ENCODE measurements at regions not wholly inside any gene's neighbourhood (a gene's known extent, or its start where the extent isn't known, plus 50 kb on each side); places are given as distances from the start of the nearest gene placed in this dataset.

DNA sequence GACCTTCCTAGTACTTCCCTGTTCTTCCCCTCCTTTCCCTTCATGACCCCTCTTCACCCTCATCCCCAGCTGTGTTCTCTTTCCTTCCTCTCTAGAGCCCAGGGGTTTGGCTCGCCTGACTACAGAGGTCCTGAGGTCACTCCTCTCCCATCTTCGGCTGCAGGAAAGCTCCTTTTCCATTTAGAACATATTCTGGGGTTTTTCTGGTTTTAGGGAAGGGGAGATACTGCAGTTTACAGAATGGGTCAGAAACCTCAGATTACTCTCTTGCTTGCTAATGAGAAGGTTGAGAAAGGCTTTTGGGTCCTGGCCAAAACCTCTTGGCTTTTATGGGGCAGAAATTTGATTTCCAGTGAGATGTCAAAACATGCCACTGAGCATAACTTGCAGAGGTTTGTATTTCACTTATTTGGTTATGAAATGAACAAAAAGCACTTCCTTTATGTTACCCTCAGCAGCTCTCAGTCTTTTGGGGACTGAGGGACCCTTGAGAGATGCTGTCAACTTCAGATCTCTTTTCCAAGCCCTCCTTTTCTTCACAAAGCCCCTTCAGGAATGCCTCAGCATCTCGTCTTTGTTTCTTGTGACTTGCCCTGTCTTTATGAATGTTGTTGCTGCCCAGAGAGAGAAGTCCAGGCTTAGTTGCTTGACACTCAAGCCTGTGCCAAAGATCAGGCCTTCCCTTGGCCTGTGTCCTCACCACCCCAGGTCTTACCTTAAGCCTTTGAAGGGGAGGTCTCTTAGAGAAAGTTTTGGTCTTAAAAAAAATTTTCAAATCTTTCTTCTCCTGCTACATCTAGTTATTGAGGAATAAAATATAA is 121.7 kb upstream of the TPM1 start:
- TF ChIP-seq, protein P1, sequence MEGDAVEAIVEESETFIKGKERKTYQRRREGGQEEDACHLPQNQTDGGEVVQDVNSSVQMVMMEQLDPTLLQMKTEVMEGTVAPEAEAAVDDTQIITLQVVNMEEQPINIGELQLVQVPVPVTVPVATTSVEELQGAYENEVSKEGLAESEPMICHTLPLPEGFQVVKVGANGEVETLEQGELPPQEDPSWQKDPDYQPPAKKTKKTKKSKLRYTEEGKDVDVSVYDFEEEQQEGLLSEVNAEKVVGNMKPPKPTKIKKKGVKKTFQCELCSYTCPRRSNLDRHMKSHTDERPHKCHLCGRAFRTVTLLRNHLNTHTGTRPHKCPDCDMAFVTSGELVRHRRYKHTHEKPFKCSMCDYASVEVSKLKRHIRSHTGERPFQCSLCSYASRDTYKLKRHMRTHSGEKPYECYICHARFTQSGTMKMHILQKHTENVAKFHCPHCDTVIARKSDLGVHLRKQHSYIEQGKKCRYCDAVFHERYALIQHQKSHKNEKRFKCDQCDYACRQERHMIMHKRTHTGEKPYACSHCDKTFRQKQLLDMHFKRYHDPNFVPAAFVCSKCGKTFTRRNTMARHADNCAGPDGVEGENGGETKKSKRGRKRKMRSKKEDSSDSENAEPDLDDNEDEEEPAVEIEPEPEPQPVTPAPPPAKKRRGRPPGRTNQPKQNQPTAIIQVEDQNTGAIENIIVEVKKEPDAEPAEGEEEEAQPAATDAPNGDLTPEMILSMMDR (IDR thresholded peaks at IDR 0.05; ENCODE audit: extremely low read depth, missing control alignments), result no peak
- DNase-seq (ENCODE audit: low spot score), result no peak

DNA sequence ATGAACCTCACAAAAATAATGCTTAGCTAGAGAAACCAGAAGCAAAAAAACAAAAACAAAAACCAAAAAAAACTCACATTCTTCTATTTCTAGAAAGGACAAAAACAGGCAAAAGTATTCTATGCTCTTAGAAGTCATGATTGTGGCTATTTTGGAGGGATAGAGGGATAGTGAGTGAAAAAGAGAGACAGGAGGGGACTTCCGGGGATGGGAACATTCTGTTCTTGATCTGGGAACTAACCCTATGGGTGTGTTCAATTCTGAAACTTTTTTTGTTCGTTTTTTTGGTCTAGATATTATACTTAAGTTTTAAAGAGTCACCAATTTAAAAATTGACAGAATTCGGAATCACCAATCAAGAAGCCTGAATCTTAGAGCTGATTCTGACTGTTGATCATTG is 120.0 kb upstream of the TPM1 start:
- TF ChIP-seq, protein P1 (IDR thresholded peaks at IDR 0.05; ENCODE audit: extremely low read depth, missing control alignments), result no peak
- no peak for DNase-seq (ENCODE audit: low spot score)

DNA sequence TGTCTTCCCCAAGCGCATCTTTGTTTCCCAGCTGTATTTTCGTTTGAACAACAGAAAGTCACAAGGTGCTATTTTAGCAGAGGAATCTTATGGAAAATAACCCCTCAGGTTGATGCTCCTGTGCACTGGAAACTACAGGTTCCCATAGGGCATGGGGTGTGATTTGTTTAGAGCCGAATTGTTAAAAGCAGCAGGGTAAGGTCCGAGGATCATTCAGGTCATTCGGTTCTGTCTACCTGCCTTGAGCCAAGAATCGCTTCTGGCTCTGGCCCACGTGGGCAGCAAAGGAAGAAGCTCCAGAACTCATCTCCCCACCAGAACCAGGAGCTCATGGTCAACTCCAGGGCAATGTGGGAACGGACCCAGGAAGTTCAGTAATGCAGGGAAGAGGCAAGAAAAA is 116.7 kb upstream of the TPM1 start:
- DNase-seq (ENCODE audit: low spot score), result no peak
- TF ChIP-seq, protein P1 (IDR thresholded peaks at IDR 0.05; ENCODE audit: extremely low read depth, missing control alignments), result no peak

DNA sequence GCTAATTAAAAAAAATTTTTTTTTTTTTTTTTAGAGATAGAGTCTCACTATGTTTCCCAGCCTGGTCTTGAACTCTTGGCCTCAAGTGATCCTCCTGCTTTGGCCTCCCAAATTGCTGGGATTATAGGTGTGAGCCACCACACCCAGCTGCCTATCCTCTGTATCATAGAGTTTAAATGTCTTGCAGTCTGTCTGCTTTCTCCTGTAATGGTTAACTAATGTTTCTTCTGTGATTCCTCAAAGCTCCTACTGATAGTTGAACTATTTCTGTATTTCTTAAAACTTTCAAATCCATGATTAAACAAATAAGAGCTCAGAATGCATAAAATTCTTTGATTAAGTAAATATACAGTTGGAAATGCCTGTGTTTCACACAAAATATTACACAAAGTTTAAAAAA is 115.4 kb upstream of the TPM1 start:
- TF ChIP-seq, protein P1 (IDR thresholded peaks at IDR 0.05; ENCODE audit: extremely low read depth, missing control alignments), result no peak
- no peak for DNase-seq (ENCODE audit: low spot score)

DNA sequence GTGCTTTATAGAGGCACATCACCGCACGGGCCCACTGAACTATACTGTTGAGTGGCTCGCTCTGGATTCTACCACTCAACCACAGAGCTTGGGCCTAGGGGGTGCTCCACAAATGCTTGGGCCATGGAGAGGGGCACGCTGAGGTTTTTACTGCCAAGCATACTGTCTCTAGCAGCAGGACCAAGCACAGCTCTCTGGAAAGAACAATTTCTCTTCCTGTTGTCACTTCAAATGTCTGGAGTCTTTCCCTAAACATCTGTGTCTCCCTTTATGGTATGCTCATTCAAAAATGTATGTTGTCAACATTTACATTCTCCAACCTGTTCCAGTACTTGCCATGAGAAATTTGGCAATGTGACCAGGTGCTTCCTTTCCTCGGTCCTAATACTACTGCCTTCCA is 114.7 kb upstream of the TPM1 start:
- TF ChIP-seq, protein P1 (IDR thresholded peaks at IDR 0.05; ENCODE audit: extremely low read depth, missing control alignments), result no peak
- DNase-seq (ENCODE audit: low spot score), result no peak

DNA sequence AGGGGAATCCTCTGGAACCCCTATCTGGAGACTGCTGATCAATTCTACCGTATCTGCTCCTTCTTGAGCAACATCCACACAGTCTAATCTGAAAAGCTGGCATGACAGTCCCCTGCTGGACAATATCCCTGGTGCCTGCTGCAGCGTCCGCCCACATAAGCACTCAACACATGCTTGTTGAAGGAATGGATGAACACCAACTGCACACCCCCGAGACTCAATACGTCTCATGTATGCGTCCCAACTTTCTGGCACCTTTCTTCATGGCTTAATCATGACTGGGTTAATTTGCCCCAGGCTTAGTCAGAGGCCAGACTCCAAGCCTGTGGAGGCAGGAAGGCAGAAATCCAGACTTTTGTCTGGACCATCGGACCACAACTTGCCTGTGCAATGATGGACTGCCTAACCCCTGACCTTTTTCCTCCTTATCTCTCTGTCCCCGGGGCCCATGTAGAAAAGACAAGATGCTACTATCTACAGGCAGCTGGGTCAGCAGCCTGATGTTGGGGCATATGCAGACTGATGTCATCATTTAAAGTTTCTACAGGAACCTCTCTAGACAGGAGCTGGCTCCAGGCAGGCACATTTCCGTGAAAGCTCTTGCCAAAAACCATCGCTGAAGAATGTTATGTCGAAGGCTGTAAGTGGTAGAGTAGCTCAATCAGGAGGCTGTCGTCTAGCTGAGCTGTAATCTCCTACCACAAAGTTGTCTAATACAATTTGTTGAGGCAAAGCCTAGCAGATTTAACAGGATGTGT is 114.1 kb upstream of the TPM1 start:
- TF ChIP-seq, protein P1 (IDR thresholded peaks at IDR 0.05; ENCODE audit: extremely low read depth, missing control alignments), result no peak
- no peak for DNase-seq (ENCODE audit: low spot score)

DNA sequence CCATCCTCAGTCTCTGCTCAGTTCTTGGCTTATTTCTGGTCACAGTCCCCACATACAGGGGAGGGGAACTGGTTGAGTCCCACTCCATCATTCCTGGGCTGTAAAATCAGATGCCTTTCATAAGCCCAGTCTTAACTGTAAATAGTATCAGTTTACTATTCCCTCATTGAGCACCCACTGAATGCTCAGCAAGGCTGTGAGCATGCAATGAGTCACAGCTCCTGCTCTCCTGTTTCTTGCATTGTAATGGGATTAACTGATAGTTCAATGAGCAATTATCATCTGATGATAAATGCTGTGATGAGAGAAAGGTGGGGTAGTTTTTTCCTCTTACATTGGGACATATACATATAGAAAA is 113.6 kb upstream of the TPM1 start:
- no peak for DNase-seq (ENCODE audit: low spot score)
- TF ChIP-seq, protein P1 (IDR thresholded peaks at IDR 0.05; ENCODE audit: extremely low read depth, missing control alignments), result no peak
